Neural cell (in vitro differentiated cells): ENCODE measurements at regions not wholly inside any gene's neighbourhood (a gene's known extent, or its start where the extent isn't known, plus 50 kb on each side); places are given as distances from the start of the nearest gene placed in this dataset.

ENCODE experiments used
- H2AFZ ChIP-seq: fragments of 200-600, 300-800 bp; sonication (generic), shearing (Covaris generic); 2 replicates; pipeline ENCODE4 v1.6.0; 2014; ENCODE audit warnings: low read depth, mild to moderate bottlenecking, antibody characterized with exemption, low read length, moderate library complexity
- H3F3A ChIP-seq: fragments of 200-600 bp; shearing (Covaris generic); 2 replicates; pipeline ENCODE4 v1.6.1; 2016; ENCODE audit warnings: mild to moderate bottlenecking, moderate library complexity, mixed read lengths, antibody characterized with exemption, low read length; ENCODE audit not compliant: insufficient read depth, poor library complexity, severe bottlenecking
- H3K27ac ChIP-seq: fragments of 200-600, 300-800 bp; sonication (generic), shearing (Covaris generic); 2 replicates; pipeline ENCODE4 v1.5.1; 2014; ENCODE audit warnings: mild to moderate bottlenecking, low read length, moderate library complexity
- H3K27me3 ChIP-seq: fragments of 300-800, 200-600 bp; sonication (generic), shearing (Covaris generic); 2 replicates; pipeline ENCODE4 v1.6.0; 2014; ENCODE audit warnings: mild to moderate bottlenecking, low read depth, low read length, moderate library complexity; ENCODE audit not compliant: insufficient read depth
- H3K36me3 ChIP-seq: fragments of 300-800, 200-600 bp; sonication (generic), shearing (Covaris generic); 2 replicates; pipeline ENCODE4 v1.5.1; 2014; ENCODE audit warnings: mild to moderate bottlenecking, antibody characterized with exemption, low read length, moderate library complexity; ENCODE audit not compliant: insufficient read depth
- H3K4me2 ChIP-seq: fragments of 300-800, 200-600 bp; sonication (generic), shearing (Covaris generic); 2 replicates; pipeline ENCODE4 v1.6.0; 2014; ENCODE audit warnings: mild to moderate bottlenecking, low read length
- H3K4me3 ChIP-seq: fragments of 300-800, 200-600 bp; sonication (generic), shearing (Covaris generic); 2 replicates; pipeline ENCODE4 v1.5.1; 2014; ENCODE audit warnings: mild to moderate bottlenecking, low read length, moderate library complexity
- H3K79me2 ChIP-seq: fragments of 200-600 bp; shearing (Covaris generic); replicated peaks from 2 replicates; pipeline ENCODE4 v1.6.0; 2014; ENCODE audit warnings: mild to moderate bottlenecking, low read length, moderate library complexity; ENCODE audit not compliant: insufficient read depth
- H3K9ac ChIP-seq: fragments of 300-800, 200-600 bp; sonication (generic), shearing (Covaris generic); 2 replicates; pipeline ENCODE4 v1.6.1; 2016; ENCODE audit warnings: mild to moderate bottlenecking, low read length, mixed read lengths
- H3K9me2 ChIP-seq: fragments of 200-600 bp; shearing (Covaris generic); 2 replicates; pipeline ENCODE4 v1.6.1; 2016; ENCODE audit warnings: mild to moderate bottlenecking, low read length, mixed read lengths; ENCODE audit not compliant: insufficient read depth
- H3K9me3 ChIP-seq: fragments of 200-600, 300-800 bp; sonication (generic), shearing (Covaris generic); 2 replicates; pipeline ENCODE4 v1.6.1; 2016; ENCODE audit warnings: mild to moderate bottlenecking, mixed run types, low read length, moderate library complexity, mixed read lengths
- H4K20me1 ChIP-seq: fragments of 200-600 bp; shearing (Covaris generic); 2 replicates; pipeline ENCODE4 v1.6.1; 2016; ENCODE audit warnings: mild to moderate bottlenecking, mixed run types; ENCODE audit not compliant: insufficient read depth
- CTCF ChIP-seq: fragments of 450-650 bp; IDR thresholded peaks from 2 replicates; pipeline ENCODE4 v1.5.1; 2014; ENCODE audit warnings: antibody characterized with exemption, mild to moderate bottlenecking, moderate library complexity; ENCODE audit not compliant: poor library complexity, severe bottlenecking
- EP300 ChIP-seq: fragments of 450-650 bp; conservative IDR thresholded peaks from 2 replicates; pipeline ENCODE4 v1.6.1; 2014; ENCODE audit warnings: antibody characterized with exemption, mild to moderate bottlenecking, moderate library complexity; ENCODE audit not compliant: poor library complexity, severe bottlenecking
- EZH2 ChIP-seq: fragments of 200-600, 300-800 bp; shearing (Covaris generic), sonication (generic); IDR thresholded peaks from 2 replicates; pipeline ENCODE4 v1.6.1; 2014; ENCODE audit warnings: antibody characterized with exemption, low read length, borderline replicate concordance, mild to moderate bottlenecking; ENCODE audit not compliant: insufficient read depth, poor library complexity, severe bottlenecking
- MXI1 ChIP-seq: fragments of 450-650 bp; conservative IDR thresholded peaks from 2 replicates; pipeline ENCODE4 v1.6.1; 2014; ENCODE audit warnings: antibody characterized with exemption, mild to moderate bottlenecking; ENCODE audit not compliant: poor library complexity, severe bottlenecking
- POLR2AphosphoS5 ChIP-seq: IDR thresholded peaks from 2 replicates; pipeline ENCODE4 v1.6.1; 2012
- RAD21 ChIP-seq: fragments of 450-650 bp; conservative IDR thresholded peaks from 2 replicates; pipeline ENCODE4 v1.6.1; 2014; ENCODE audit warnings: antibody characterized with exemption, mild to moderate bottlenecking, moderate library complexity
- REST ChIP-seq: IDR thresholded peaks from 2 replicates; pipeline ENCODE4 v1.6.1; 2012; ENCODE audit warnings: borderline replicate concordance
- SMC3 ChIP-seq: fragments of 450-650 bp; conservative IDR thresholded peaks from 2 replicates; pipeline ENCODE4 v1.6.1; 2014; ENCODE audit warnings: antibody characterized with exemption, mild to moderate bottlenecking, moderate library complexity; ENCODE audit not compliant: poor library complexity
- TAF1 ChIP-seq: IDR thresholded peaks from 2 replicates; pipeline ENCODE4 v1.6.1; 2012; ENCODE audit warnings: low read depth

GRCh38 chr7:125085084-125085483 lies 155.5 kb upstream of the POT1 start:
- H4K20me1 ChIP-seq, result no peaks in the 10 kb centered on the region
- H3K36me3 ChIP-seq, result no peaks in the 10 kb centered on the region
- H3K9me3 ChIP-seq, result no peaks in the 10 kb centered on the region
- H3K9me2 ChIP-seq, result no peaks in the 10 kb centered on the region
- no peaks in the 10 kb centered on the region for H3F3A ChIP-seq
- H3K27me3 ChIP-seq, result no peaks in the 10 kb centered on the region
- H3K79me2 ChIP-seq, result no peaks in the 10 kb centered on the region
- H3K27ac ChIP-seq, result no peak overlapping the region
- H2AFZ ChIP-seq, result no peak overlapping the region
- TF ChIP-seq POLR2AphosphoS5 (no peak), REST (no peak), CTCF (no peak), RAD21 (no peak), EZH2 (no peak), SMC3 (no peak), MXI1 (no peak), EP300 (no peak), TAF1 (no peak)
- no peak overlapping the region for H3K4me3 ChIP-seq
- no peak overlapping the region for H3K9ac ChIP-seq
- no peak overlapping the region for H3K4me2 ChIP-seq

- Histone ChIP-seq H3K9me3 (no peaks in the 10 kb centered on the region), H3K9me2 (no peaks in the 10 kb centered on the region), H3K36me3 (no peaks in the 10 kb centered on the region), H3K9ac (no peak overlapping the region), H4K20me1 (no peaks in the 10 kb centered on the region), H3K4me3 (no peak overlapping the region), H3K4me2 (no peak overlapping the region), H3K79me2 (no peaks in the 10 kb centered on the region), H2AFZ (no peak overlapping the region), H3K27ac (no peak overlapping the region), H3K27me3 (no peaks in the 10 kb centered on the region), H3F3A (no peaks in the 10 kb centered on the region)
- TF ChIP-seq CTCF (no peak), EZH2 (no peak), SMC3 (no peak), REST (no peak), POLR2AphosphoS5 (no peak), EP300 (no peak), MXI1 (no peak), RAD21 (no peak), TAF1 (no peak)
Observed at GRCh38 chr7:125084196-125084595, 154.6 kb upstream of the POT1 start.
